ENCODE measurements at regions not wholly inside any gene's neighbourhood (a gene's known extent, or its start where the extent isn't known, plus 50 kb on each side); places are given as distances from the start of the nearest gene placed in this dataset.

DNA sequence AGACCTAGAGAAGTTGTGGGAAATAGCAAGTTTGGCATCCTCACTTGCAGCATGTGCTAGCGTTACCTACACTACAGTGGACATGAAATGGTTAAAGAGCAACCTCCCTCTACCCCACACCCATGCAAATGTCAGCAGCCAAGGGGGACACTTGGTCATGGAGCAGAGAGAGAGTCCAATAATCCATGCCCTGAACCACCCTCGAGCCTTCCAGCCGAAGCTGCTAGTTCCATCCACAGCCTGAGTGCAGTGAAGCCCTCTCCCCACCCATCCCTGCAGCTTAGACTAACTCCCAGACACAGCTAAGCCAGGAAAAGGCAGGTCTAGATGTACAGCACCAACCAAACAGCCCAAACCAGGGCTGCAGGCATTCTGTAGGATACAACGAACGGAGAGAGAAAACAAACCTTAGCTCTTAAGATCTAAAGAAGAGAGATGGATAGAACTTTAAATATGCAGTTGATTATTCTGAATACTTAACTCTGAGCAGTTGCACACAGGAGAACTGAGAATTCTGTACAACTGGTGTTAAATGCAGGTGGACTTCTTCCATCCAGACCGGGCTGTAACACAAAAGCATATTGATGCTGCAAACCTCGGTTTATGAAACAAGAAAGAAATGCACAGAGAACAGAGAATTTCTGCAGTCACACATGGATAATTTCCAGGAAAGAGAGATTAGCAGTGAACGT lies 93.8 kb downstream of the SALL1 start:
- TF ChIP-seq, protein P1, sequence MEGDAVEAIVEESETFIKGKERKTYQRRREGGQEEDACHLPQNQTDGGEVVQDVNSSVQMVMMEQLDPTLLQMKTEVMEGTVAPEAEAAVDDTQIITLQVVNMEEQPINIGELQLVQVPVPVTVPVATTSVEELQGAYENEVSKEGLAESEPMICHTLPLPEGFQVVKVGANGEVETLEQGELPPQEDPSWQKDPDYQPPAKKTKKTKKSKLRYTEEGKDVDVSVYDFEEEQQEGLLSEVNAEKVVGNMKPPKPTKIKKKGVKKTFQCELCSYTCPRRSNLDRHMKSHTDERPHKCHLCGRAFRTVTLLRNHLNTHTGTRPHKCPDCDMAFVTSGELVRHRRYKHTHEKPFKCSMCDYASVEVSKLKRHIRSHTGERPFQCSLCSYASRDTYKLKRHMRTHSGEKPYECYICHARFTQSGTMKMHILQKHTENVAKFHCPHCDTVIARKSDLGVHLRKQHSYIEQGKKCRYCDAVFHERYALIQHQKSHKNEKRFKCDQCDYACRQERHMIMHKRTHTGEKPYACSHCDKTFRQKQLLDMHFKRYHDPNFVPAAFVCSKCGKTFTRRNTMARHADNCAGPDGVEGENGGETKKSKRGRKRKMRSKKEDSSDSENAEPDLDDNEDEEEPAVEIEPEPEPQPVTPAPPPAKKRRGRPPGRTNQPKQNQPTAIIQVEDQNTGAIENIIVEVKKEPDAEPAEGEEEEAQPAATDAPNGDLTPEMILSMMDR (IDR thresholded peaks at IDR 0.05; ENCODE audit: insufficient read depth, low read depth, low read length) = no peak
- TF ChIP-seq EZH2 (IDR thresholded peaks at IDR 0.05; ENCODE audit: insufficient read depth, low read length) = no peak
